HL-60 (cell line): ENCODE measurements at regions not wholly inside any gene's neighbourhood (a gene's known extent, or its start where the extent isn't known, plus 50 kb on each side); places are given as distances from the start of the nearest gene placed in this dataset.

ENCODE experiments used
- DNase-seq, 2 experiments: peaks; one replicate each; pipeline ENCODE4 v3.0.0-alpha.2; 2010 to 2020; ENCODE audit warnings: low read depth in 1 of 2, low spot score in 1 of 2
- H3K27ac ChIP-seq: fragments of 250-450 bp; sonication (Bioruptor Pico); replicated peaks from 2 replicates; pipeline ENCODE4 v1.5.1; 2020; ENCODE audit warnings: mild to moderate bottlenecking, moderate library complexity
- H3K27me3 ChIP-seq: fragments of 250-450 bp; sonication (Bioruptor Pico); 2 replicates; pipeline ENCODE4 v1.5.1; 2021; ENCODE audit warnings: mild to moderate bottlenecking, moderate library complexity; ENCODE audit not compliant: insufficient read depth, poor library complexity, severe bottlenecking
- H3K4me3 ChIP-seq: replicated peaks from 2 replicates; pipeline ENCODE4 v1.5.1; 2011; ENCODE audit warnings: mild to moderate bottlenecking, control low read depth, low read length; ENCODE audit not compliant: insufficient read depth
- CTCF ChIP-seq: IDR thresholded peaks from one replicate; pipeline ENCODE4 v1.5.1; 2011; ENCODE audit warnings: low read length, control low read depth, inconsistent platforms; ENCODE audit not compliant: insufficient read depth
- GABPA ChIP-seq: IDR thresholded peaks from 2 replicates; pipeline ENCODE4 v1.6.1; 2012; ENCODE audit warnings: low read depth
- POLR2AphosphoS5 ChIP-seq: IDR thresholded peaks from 2 replicates; pipeline ENCODE4 v1.6.1; 2012; ENCODE audit warnings: low read depth
- REST ChIP-seq: IDR thresholded peaks from 2 replicates; pipeline ENCODE4 v1.6.1; 2012; ENCODE audit warnings: low read depth; ENCODE audit not compliant: insufficient replicate concordance
- SPI1 ChIP-seq: IDR thresholded peaks from 2 replicates; pipeline ENCODE4 v1.6.1; 2012; ENCODE audit warnings: low read depth, mild to moderate bottlenecking, borderline replicate concordance

- Histone ChIP-seq H3K4me3 (no peak overlapping the region), H3K27ac (no peak overlapping the region), H3K27me3 (peaks cover 6% of the 10 kb centered on the region)
- no peak for DNase-seq
- TF ChIP-seq SPI1 (no peak), CTCF (no peak), POLR2AphosphoS5 (no peak), REST (no peak), GABPA (no peak)
Measured at GRCh38 chr7:136063326-136063666, 86.1 kb upstream of the MTPN start.

- no peak for DNase-seq
Measured at GRCh38 chr7:136062625-136063325, 85.6 kb upstream of the MTPN start.

GRCh38 chr7:136061433-136061832 is 84.3 kb upstream of the MTPN start:
- Histone ChIP-seq H3K27ac (no peak overlapping the region), H3K27me3 (peaks cover 6% of the 10 kb centered on the region), H3K4me3 (no peak overlapping the region)
- DNase-seq, result no peak
- no peak for TF ChIP-seq POLR2AphosphoS5
- TF ChIP-seq REST, result no peak
- TF ChIP-seq CTCF, result no peak
- TF ChIP-seq SPI1, result no peak
- TF ChIP-seq GABPA, result no peak

More at GRCh38 chr7:136062625-136063325, 85.6 kb upstream of the MTPN start:
- Histone ChIP-seq H3K27me3 (peaks cover 6% of the 10 kb centered on the region), H3K4me3 (no peak overlapping the region), H3K27ac (no peak overlapping the region)
- no peak for TF ChIP-seq REST
